K562 (cell line): ENCODE measurements at regions not wholly inside any gene's neighbourhood (a gene's known extent, or its start where the extent isn't known, plus 50 kb on each side); places are given as distances from the start of the nearest gene placed in this dataset.

Experiments used
- BCOR ChIP-seq: fragments of 450-650 bp; IDR thresholded peaks from 2 replicates; pipeline ENCODE4 v1.6.1; 2016
- GTF3C2 ChIP-seq: IDR thresholded peaks from 3 replicates; pipeline ENCODE4 v1.6.1; 2011; ENCODE audit warnings: borderline replicate concordance, mild to moderate bottlenecking, moderate library complexity; ENCODE audit not compliant: insufficient read length; ENCODE audit errors: extremely low read depth
- HDAC2 ChIP-seq: fragments of 450-650 bp; IDR thresholded peaks from 2 replicates; pipeline ENCODE4 v1.6.1; 2016; ENCODE audit warnings: mild to moderate bottlenecking
- HOXB6 ChIP-seq: fragments of 250-450 bp; sonication (Bioruptor Pico); IDR thresholded peaks from 2 replicates; pipeline ENCODE4 v1.5.1; 2022; ENCODE audit warnings: mild to moderate bottlenecking, borderline replicate concordance
- IRF2 ChIP-seq: sonication (generic); formaldehyde crosslinking; IDR thresholded peaks from 2 replicates; pipeline ENCODE4 v1.8.1; 2022; ENCODE audit warnings: mild to moderate bottlenecking, missing genetic modification reagents
- NFE2L1 ChIP-seq: fragments of 450-650 bp; IDR thresholded peaks from 2 replicates; pipeline ENCODE4 v1.6.1; 2016; ENCODE audit warnings: missing genetic modification characterization, low read depth, mild to moderate bottlenecking, missing compliant biosample characterization, moderate library complexity, borderline replicate concordance
- PCBP2 ChIP-seq: fragments of 200-400 bp; formaldehyde crosslinking; IDR thresholded peaks from 2 replicates; pipeline ENCODE4 v1.6.1; 2018; ENCODE audit warnings: low read length, low read depth, mild to moderate bottlenecking, moderate library complexity; ENCODE audit not compliant: poor library complexity, severe bottlenecking
- PHB ChIP-seq: fragments of 250-450 bp; sonication (Bioruptor Pico); IDR thresholded peaks from 2 replicates; pipeline ENCODE4 v1.5.0; 2021
- RB1 ChIP-seq: fragments of 450-650 bp; IDR thresholded peaks from 2 replicates; pipeline ENCODE4 v1.6.1; 2017; ENCODE audit warnings: low read depth, mild to moderate bottlenecking
- SMAD4 ChIP-seq: fragments of 250-450 bp; sonication (Bioruptor Pico); conservative IDR thresholded peaks from 2 replicates; pipeline ENCODE4 v1.8.0; 2021; ENCODE audit warnings: inconsistent platforms, mild to moderate bottlenecking, moderate library complexity
- ZBTB26 ChIP-seq: fragments of 450-650 bp; formaldehyde crosslinking; IDR thresholded peaks from 2 replicates; pipeline ENCODE4 v1.4.0; 2022; ENCODE audit warnings: missing genetic modification characterization
- ZNF3 ChIP-seq: fragments of 250-450 bp; sonication (Bioruptor Pico); IDR thresholded peaks from 2 replicates; pipeline ENCODE4 v1.5.0; 2021; ENCODE audit warnings: mild to moderate bottlenecking, moderate library complexity
- TF ChIP-seq, protein P1 (sequence below): sonication (generic); formaldehyde crosslinking; IDR thresholded peaks from 2 replicates; pipeline ENCODE4 v1.5.0; 2020; ENCODE audit warnings: missing genetic modification reagents

GRCh38 chr9:71383308-71383940 lies 262.0 kb upstream of the TRPM3 start (continued):
- TF ChIP-seq IRF2 (no peak), HDAC2 (no peak), ZBTB26 (no peak), GTF3C2 (no peak), PCBP2 (no peak), PHB (CRISPR knock-in tag) (no peak), HOXB6 (CRISPR knock-in tag) (no peak), RB1 (no peak), NFE2L1 (tag) (no peak), BCOR (no peak), ZNF3 (CRISPR knock-in tag) (no peak), SMAD4 (CRISPR knock-in tag) (no peak)
- TF ChIP-seq, protein P1, sequence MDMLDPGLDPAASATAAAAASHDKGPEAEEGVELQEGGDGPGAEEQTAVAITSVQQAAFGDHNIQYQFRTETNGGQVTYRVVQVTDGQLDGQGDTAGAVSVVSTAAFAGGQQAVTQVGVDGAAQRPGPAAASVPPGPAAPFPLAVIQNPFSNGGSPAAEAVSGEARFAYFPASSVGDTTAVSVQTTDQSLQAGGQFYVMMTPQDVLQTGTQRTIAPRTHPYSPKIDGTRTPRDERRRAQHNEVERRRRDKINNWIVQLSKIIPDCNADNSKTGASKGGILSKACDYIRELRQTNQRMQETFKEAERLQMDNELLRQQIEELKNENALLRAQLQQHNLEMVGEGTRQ (CRISPR knock-in tag), result no peak
- TF ChIP-seq, all 486 proteins: peak for 0
